GM21367 (cell line): ENCODE measurements at regions not wholly inside any gene's neighbourhood (a gene's known extent, or its start where the extent isn't known, plus 50 kb on each side); places are given as distances from the start of the nearest gene placed in this dataset.

Source experiments
- ATAC-seq: cut with Tn5 transposase; IDR thresholded peaks from one replicate; pipeline ENCODE4 v1.9.1; 2021; ENCODE audit not compliant: unreplicated experiment

DNA sequence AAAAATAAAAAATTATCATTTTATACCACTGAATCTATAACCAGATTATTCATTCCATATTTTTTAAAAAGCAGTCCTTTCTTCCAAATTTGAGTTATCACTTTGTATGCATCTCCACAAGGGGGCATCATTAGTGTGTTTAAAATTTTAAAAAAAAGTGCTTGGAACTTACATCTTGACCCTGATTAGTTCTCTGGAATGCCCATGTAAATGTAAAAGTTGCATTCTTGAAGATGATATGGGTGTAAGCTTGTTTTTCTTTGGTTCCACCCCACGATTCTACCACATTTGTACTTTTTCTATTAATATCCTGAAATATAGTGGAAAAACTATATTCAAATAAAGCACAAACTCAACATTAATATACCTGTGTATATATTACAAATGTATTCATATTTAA is 144.9 kb downstream of the ELAPOR2 start:
- no peak for ATAC-seq
